Gastroesophageal sphincter (tissue), 3 donors: ENCODE measurements at regions not wholly inside any gene's neighbourhood (a gene's known extent, or its start where the extent isn't known, plus 50 kb on each side); places are given as distances from the start of the nearest gene placed in this dataset.

Experiments
- CTCF ChIP-seq, 4 experiments: fragments of 200-600 bp in 2 of 4; fragments of 450-650 bp in 2 of 4; sonication (generic) in 1 of 4; IDR thresholded peaks; one replicate each; pipeline ENCODE4 v1.5.1; 2017 to 2019; ENCODE audit warnings: antibody characterized with exemption in 4 of 4, mild to moderate bottlenecking in 2 of 4, moderate library complexity in 2 of 4
- EP300 ChIP-seq: sonication (generic); formaldehyde crosslinking; IDR thresholded peaks from one replicate; pipeline ENCODE4 v1.6.1; 2017; ENCODE audit warnings: antibody characterized with exemption, mild to moderate bottlenecking
- POLR2A ChIP-seq, 2 donors: fragments of 450-650 bp; IDR thresholded peaks; one replicate each; pipeline ENCODE4 v1.6.1; 2017; ENCODE audit warnings: antibody characterized with exemption in 2 of 2, mild to moderate bottlenecking in 2 of 2, moderate library complexity in 1 of 2

GRCh38 chr16:74226338-74226954 is 70.2 kb upstream of the PSMD7 start:
- TF ChIP-seq CTCF (IDR thresholded peaks at IDR 0.05) (peak; percentile 7 to 69 (median 36)), POLR2A (IDR thresholded peaks at IDR 0.05) (no peak), EP300 (no peak)
